ENCODE measurements at regions not wholly inside any gene's neighbourhood (a gene's known extent, or its start where the extent isn't known, plus 50 kb on each side); places are given as distances from the start of the nearest gene placed in this dataset.

- no peak for TF ChIP-seq POLR2A (IDR thresholded peaks at IDR 0.05)
- TF ChIP-seq CTCF (IDR thresholded peaks at IDR 0.05), result no peak
Observed at GRCh38 chr20:57941604-57942381, 232.0 kb upstream of the PMEPA1 start.
